ENCODE measurements at regions not wholly inside any gene's neighbourhood (a gene's known extent, or its start where the extent isn't known, plus 50 kb on each side); places are given as distances from the start of the nearest gene placed in this dataset.
"Not testable (repeated sequence)": the region's sequence is repeated elsewhere in the genome, so short reads cannot be mapped to it uniquely, and the experiment has no call there.

DNA sequence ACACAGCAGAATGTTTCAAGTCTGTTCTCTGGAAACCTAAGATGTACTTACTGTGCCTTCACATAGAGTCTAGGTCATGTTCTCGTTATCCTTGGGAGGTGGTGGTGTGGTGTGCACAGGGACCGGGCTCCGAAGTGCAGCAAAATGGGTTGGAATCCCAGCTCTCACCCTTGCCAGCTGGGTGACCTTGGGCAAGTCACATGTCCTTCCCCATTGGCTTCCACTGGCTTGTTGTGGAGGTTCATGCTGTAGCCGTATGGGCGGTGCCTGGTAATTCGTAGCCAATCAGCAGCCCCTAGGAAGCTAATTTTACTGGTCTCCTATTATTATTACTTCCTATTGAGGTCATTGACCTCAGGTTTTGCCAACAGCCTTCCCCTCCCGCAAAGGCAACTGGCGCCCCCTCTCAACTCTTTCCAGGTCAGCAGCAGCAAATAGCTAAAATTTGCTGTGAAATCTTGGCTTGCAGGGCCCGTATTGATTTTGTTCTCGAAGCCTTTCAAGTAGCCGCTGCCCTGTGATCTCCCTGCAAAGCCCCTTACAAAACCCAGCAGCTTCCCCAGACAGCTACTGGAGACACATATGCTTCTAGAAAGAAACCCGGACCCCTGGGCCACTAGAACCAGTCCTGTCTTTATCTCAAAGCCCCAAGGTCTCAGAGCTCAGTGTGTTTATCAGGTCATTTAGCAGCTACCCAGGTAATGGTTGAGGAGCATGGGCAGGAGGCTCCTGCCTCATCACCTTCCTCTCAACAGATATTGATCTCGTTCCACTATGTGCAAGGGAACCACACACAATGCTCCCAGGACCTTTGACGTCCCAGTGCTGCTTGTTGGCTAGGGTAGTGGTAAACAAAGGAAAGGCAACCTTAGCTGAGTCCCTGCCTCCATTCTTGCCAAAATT, 66.5 kb upstream of the SLC1A4 start:
- H3K4me1 ChIP-seq (ENCODE audit: insufficient read depth), result no peaks in the 10 kb centered on the region
- intact Hi-C loops (cut with DNase I), result no loop called here
- no peak overlapping the region for H3K27ac ChIP-seq
- H3K9me3 ChIP-seq, result peaks cover 0 to 2% of the 10 kb centered on the region in 2 donors
- H3K4me3 ChIP-seq, result no peak overlapping the region
- H3K36me3 ChIP-seq, result no peaks in the 10 kb centered on the region
- no peak for DNase-seq
- TF ChIP-seq, protein P1, sequence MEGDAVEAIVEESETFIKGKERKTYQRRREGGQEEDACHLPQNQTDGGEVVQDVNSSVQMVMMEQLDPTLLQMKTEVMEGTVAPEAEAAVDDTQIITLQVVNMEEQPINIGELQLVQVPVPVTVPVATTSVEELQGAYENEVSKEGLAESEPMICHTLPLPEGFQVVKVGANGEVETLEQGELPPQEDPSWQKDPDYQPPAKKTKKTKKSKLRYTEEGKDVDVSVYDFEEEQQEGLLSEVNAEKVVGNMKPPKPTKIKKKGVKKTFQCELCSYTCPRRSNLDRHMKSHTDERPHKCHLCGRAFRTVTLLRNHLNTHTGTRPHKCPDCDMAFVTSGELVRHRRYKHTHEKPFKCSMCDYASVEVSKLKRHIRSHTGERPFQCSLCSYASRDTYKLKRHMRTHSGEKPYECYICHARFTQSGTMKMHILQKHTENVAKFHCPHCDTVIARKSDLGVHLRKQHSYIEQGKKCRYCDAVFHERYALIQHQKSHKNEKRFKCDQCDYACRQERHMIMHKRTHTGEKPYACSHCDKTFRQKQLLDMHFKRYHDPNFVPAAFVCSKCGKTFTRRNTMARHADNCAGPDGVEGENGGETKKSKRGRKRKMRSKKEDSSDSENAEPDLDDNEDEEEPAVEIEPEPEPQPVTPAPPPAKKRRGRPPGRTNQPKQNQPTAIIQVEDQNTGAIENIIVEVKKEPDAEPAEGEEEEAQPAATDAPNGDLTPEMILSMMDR (IDR thresholded peaks at IDR 0.05), result no peak
- TF ChIP-seq POLR2A (IDR thresholded peaks at IDR 0.05) (no peak), EP300 (IDR thresholded peaks at IDR 0.05) (no peak)
- 83 to 85% (median 84%) methylated on average over 14 of the region's 14 CpGs for WGBS, 3 donors
- no peaks in the 10 kb centered on the region for H3K27me3 ChIP-seq

DNA sequence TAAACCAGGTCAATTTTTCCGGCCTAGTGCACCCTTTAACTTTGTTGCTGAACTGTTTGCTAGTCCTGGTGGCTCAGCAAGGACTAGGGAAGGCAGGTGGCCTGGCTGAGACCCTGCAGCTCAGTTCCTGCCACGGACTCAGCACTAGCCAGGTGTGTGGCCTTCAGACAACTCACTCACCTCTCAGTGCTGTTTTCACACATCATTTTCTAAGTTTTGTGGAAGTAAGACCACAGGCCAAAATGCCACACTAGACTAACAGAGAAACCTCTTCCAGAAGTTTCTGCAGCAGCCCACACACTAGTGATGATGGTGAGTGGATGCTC, 65.9 kb upstream of the SLC1A4 start:
- Histone ChIP-seq H3K27ac (no peak overlapping the region), H3K27me3 (no peaks in the 10 kb centered on the region), H3K4me3 (no peak overlapping the region), H3K9me3 (peaks cover 0 to 2% of the 10 kb centered on the region in 2 donors), H3K36me3 (no peaks in the 10 kb centered on the region), H3K4me1 (ENCODE audit: insufficient read depth) (no peaks in the 10 kb centered on the region)
- no peak for TF ChIP-seq POLR2A (IDR thresholded peaks at IDR 0.05)
- no peak for TF ChIP-seq EP300 (IDR thresholded peaks at IDR 0.05)
- TF ChIP-seq, protein P1 (IDR thresholded peaks at IDR 0.05), result no peak
- WGBS, 3 donors, result 79 to 88% (median 79%) methylated on average over 2 of the region's 2 CpGs
- DNase-seq, result no peak
- intact Hi-C loops (cut with DNase I), result no loop called here

GRCh38 chr2:64924170-64924934, 64.8 kb upstream of the SLC1A4 start:
- intact Hi-C loops (cut with DNase I), result no loop called here
- no peaks in the 10 kb centered on the region for H3K27me3 ChIP-seq
- WGBS, 3 donors, result 88 to 91% (median 91%) methylated on average over 6 of the region's 6 CpGs
- TF ChIP-seq POLR2A (IDR thresholded peaks at IDR 0.05) (no peak), EP300 (IDR thresholded peaks at IDR 0.05) (no peak)
- TF ChIP-seq, protein P1 (IDR thresholded peaks at IDR 0.05), result no peak
- no peaks in the 10 kb centered on the region for H3K36me3 ChIP-seq
- H3K4me1 ChIP-seq (ENCODE audit: insufficient read depth), result no peaks in the 10 kb centered on the region
- H3K9me3 ChIP-seq, result peaks cover 0 to 2% of the 10 kb centered on the region in 2 donors
- DNase-seq, result no peak
- no peak overlapping the region for H3K4me3 ChIP-seq
- H3K27ac ChIP-seq, result no peak overlapping the region

GRCh38 chr2:64925930-64926722, 63.1 kb upstream of the SLC1A4 start:
- intact Hi-C loops (cut with DNase I); DNase-seq: not testable (repeated sequence)
- WGBS, 3 donors, result 95 to 98% (median 97%) methylated on average over 2 of the region's 2 CpGs

More at GRCh38 chr2:64925930-64926722, 63.1 kb upstream of the SLC1A4 start:
- H3K9me3 ChIP-seq; H3K27ac ChIP-seq; H3K36me3 ChIP-seq; H3K4me1 ChIP-seq (ENCODE audit: insufficient read depth); H3K27me3 ChIP-seq; H3K4me3 ChIP-seq: not testable (repeated sequence)
